ENCODE measurements at regions not wholly inside any gene's neighbourhood (a gene's known extent, or its start where the extent isn't known, plus 50 kb on each side); places are given as distances from the start of the nearest gene placed in this dataset.
"Not testable (repeated sequence)": the region's sequence is repeated elsewhere in the genome, so short reads cannot be mapped to it uniquely, and the experiment has no call there.

- H3K9ac ChIP-seq: no peak overlapping the region
- no peaks in the 10 kb centered on the region for H3K27me3 ChIP-seq (ENCODE audit: control insufficient read depth, insufficient read depth, low read length)
- H3K36me3 ChIP-seq (ENCODE audit: control insufficient read depth, insufficient read depth, low read length): no peaks in the 10 kb centered on the region
- no peaks in the 10 kb centered on the region for H3K4me1 ChIP-seq
- H3K4me2 ChIP-seq (ENCODE audit: low read length): no peak overlapping the region
- TF ChIP-seq CTCF (IDR thresholded peaks at IDR 0.05): no peak
- H3K9me3 ChIP-seq (ENCODE audit: control insufficient read depth, low read length): no peaks in the 10 kb centered on the region
- no peak overlapping the region for H3K27ac ChIP-seq
- no peaks in the 10 kb centered on the region for H3K79me2 ChIP-seq
- no peak overlapping the region for H2AFZ ChIP-seq
- H3K4me3 ChIP-seq (ENCODE audit: low read depth, low read length): no peak overlapping the region
Observed at GRCh38 chr5:102068870-102069269, 227.2 kb downstream of the SLCO4C1 start.

- Histone ChIP-seq H3K27me3 (ENCODE audit: control insufficient read depth, insufficient read depth, low read length) (no peaks in the 10 kb centered on the region), H3K79me2 (no peaks in the 10 kb centered on the region), H3K27ac (no peak overlapping the region), H3K4me3 (ENCODE audit: low read depth, low read length) (no peak overlapping the region), H3K9ac (no peak overlapping the region), H2AFZ (no peak overlapping the region), H3K4me1 (no peaks in the 10 kb centered on the region), H3K4me2 (ENCODE audit: low read length) (no peak overlapping the region), H3K36me3 (ENCODE audit: control insufficient read depth, insufficient read depth, low read length) (no peaks in the 10 kb centered on the region), H3K9me3 (ENCODE audit: control insufficient read depth, low read length) (no peaks in the 10 kb centered on the region)
- TF ChIP-seq CTCF (IDR thresholded peaks at IDR 0.05): no peak
Observed at GRCh38 chr5:102049517-102049916, 246.6 kb downstream of the SLCO4C1 start.

GRCh38 chr5:102048940-102049339 is 247.1 kb downstream of the SLCO4C1 start:
- no peak overlapping the region for H3K9ac ChIP-seq
- H3K9me3 ChIP-seq (ENCODE audit: control insufficient read depth, low read length): no peaks in the 10 kb centered on the region
- no peak overlapping the region for H3K27ac ChIP-seq
- H3K4me2 ChIP-seq (ENCODE audit: low read length): no peak overlapping the region
- H2AFZ ChIP-seq: no peak overlapping the region
- no peaks in the 10 kb centered on the region for H3K79me2 ChIP-seq
- H3K4me3 ChIP-seq (ENCODE audit: low read depth, low read length): no peak overlapping the region
- TF ChIP-seq CTCF (IDR thresholded peaks at IDR 0.05): no peak
- H3K4me1 ChIP-seq: no peaks in the 10 kb centered on the region
- no peaks in the 10 kb centered on the region for H3K27me3 ChIP-seq (ENCODE audit: control insufficient read depth, insufficient read depth, low read length)
- H3K36me3 ChIP-seq (ENCODE audit: control insufficient read depth, insufficient read depth, low read length): no peaks in the 10 kb centered on the region

DNA sequence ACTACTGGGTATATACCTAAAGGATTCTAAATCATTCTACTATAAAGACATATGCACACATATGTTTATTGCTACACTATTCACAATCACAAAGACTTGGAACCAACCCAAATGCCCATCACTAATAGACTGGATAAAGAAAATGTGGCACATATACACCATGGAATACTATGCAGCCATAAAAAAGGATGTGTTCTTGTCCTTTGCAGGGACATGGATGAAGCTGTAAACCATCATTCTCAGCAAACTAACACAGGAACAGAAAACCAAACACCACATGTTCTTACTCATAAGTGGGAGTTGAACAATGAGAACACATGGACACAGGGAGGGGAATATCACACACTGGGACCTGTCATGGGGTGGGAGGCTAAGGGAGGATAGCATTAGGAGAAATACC is 249.0 kb downstream of the SLCO4C1 start:
- not testable (repeated sequence) for H3K79me2 ChIP-seq; H3K4me2 ChIP-seq (ENCODE audit: low read length); H3K4me1 ChIP-seq; H3K27me3 ChIP-seq (ENCODE audit: control insufficient read depth, insufficient read depth, low read length); H3K4me3 ChIP-seq (ENCODE audit: low read depth, low read length); H3K27ac ChIP-seq; H3K9me3 ChIP-seq (ENCODE audit: control insufficient read depth, low read length); H2AFZ ChIP-seq; H3K9ac ChIP-seq; H3K36me3 ChIP-seq (ENCODE audit: control insufficient read depth, insufficient read depth, low read length)

DNA sequence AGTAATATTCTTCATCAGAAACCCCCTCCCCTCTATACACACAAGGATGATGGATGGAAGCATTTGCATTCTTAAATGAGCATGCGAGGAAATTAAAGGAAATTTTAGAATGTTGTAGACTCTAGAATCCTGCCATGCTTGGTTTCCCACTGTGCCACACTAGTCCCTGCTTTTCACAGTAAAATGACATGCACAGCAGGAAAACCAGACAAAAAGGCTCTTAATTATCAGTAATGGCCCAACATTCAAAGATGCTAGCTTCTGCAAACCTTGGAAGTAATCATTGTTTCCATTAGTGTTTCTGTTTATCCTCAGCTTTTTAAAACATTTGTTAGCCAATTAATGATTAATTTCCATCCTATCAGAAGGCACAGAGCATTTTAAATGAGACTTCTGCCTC is 255.8 kb downstream of the SLCO4C1 start:
- H3K9ac ChIP-seq: no peak overlapping the region
- H3K79me2 ChIP-seq: no peaks in the 10 kb centered on the region
- no peaks in the 10 kb centered on the region for H3K36me3 ChIP-seq (ENCODE audit: control insufficient read depth, insufficient read depth, low read length)
- H3K27me3 ChIP-seq (ENCODE audit: control insufficient read depth, insufficient read depth, low read length): no peaks in the 10 kb centered on the region
- no peak overlapping the region for H2AFZ ChIP-seq
- H3K27ac ChIP-seq: no peak overlapping the region
- TF ChIP-seq CTCF (IDR thresholded peaks at IDR 0.05): no peak
- H3K9me3 ChIP-seq (ENCODE audit: control insufficient read depth, low read length): no peaks in the 10 kb centered on the region
- no peak overlapping the region for H3K4me2 ChIP-seq (ENCODE audit: low read length)
- H3K4me3 ChIP-seq (ENCODE audit: low read depth, low read length): no peak overlapping the region
- H3K4me1 ChIP-seq: no peaks in the 10 kb centered on the region
